ENCODE measurements at regions not wholly inside any gene's neighbourhood (a gene's known extent, or its start where the extent isn't known, plus 50 kb on each side); places are given as distances from the start of the nearest gene placed in this dataset.

GRCh38 chr3:59380146-59380545 is 330.3 kb upstream of the CFAP20DC start:
- Mint-ChIP-seq H3K9me3 (ENCODE audit: low read depth) (no peaks in the 10 kb centered on the region), H3K4me3 (ENCODE audit: low read depth) (no peak overlapping the region), H3K27ac (no peak overlapping the region), H3K27me3 (peaks cover 13% of the 10 kb centered on the region), H3K36me3 (ENCODE audit: insufficient read depth) (no peaks in the 10 kb centered on the region), H3K4me1 (ENCODE audit: low read depth) (no peaks in the 10 kb centered on the region)
- no peak for TF ChIP-seq CTCF (IDR thresholded peaks at IDR 0.05; ENCODE audit: unreplicated experiment)
- no peak for DNase-seq (ENCODE audit: low spot score, unreplicated experiment)

GRCh38 chr3:59374818-59375211 is 325.0 kb upstream of the CFAP20DC start:
- Mint-ChIP-seq H3K36me3 (ENCODE audit: insufficient read depth) (no peaks in the 10 kb centered on the region), H3K4me1 (ENCODE audit: low read depth) (peaks cover 4% of the 10 kb centered on the region), H3K27ac (no peak overlapping the region), H3K9me3 (ENCODE audit: low read depth) (no peaks in the 10 kb centered on the region), H3K27me3 (peaks cover 4% of the 10 kb centered on the region), H3K4me3 (ENCODE audit: low read depth) (no peak overlapping the region)
- DNase-seq (ENCODE audit: low spot score, unreplicated experiment), result no peak
- no peak for TF ChIP-seq CTCF (IDR thresholded peaks at IDR 0.05; ENCODE audit: unreplicated experiment)

GRCh38 chr3:59374091-59374817 is 324.4 kb upstream of the CFAP20DC start:
- peaks cover 2% of the 10 kb centered on the region for H3K27me3 Mint-ChIP-seq
- peaks cover 4% of the 10 kb centered on the region for H3K4me1 Mint-ChIP-seq (ENCODE audit: low read depth)

GRCh38 chr3:59372346-59372745 is 322.5 kb upstream of the CFAP20DC start:
- H3K27me3 Mint-ChIP-seq, result peaks cover 2% of the 10 kb centered on the region
- H3K4me1 Mint-ChIP-seq (ENCODE audit: low read depth), result peaks cover 8% of the 10 kb centered on the region
- H3K4me3 Mint-ChIP-seq (ENCODE audit: low read depth), result no peak overlapping the region
- no peaks in the 10 kb centered on the region for H3K36me3 Mint-ChIP-seq (ENCODE audit: insufficient read depth)
- H3K9me3 Mint-ChIP-seq (ENCODE audit: low read depth), result no peaks in the 10 kb centered on the region
- no peak for TF ChIP-seq CTCF (IDR thresholded peaks at IDR 0.05; ENCODE audit: unreplicated experiment)
- DNase-seq (ENCODE audit: low spot score, unreplicated experiment), result no peak
- H3K27ac Mint-ChIP-seq, result no peak overlapping the region

More at GRCh38 chr3:59374091-59374817, 324.4 kb upstream of the CFAP20DC start:
- H3K4me3 Mint-ChIP-seq (ENCODE audit: low read depth), result no peak overlapping the region
- TF ChIP-seq CTCF (IDR thresholded peaks at IDR 0.05; ENCODE audit: unreplicated experiment), result no peak
- H3K27ac Mint-ChIP-seq, result no peak overlapping the region
- H3K36me3 Mint-ChIP-seq (ENCODE audit: insufficient read depth), result no peaks in the 10 kb centered on the region
- no peaks in the 10 kb centered on the region for H3K9me3 Mint-ChIP-seq (ENCODE audit: low read depth)
- no peak for DNase-seq (ENCODE audit: low spot score, unreplicated experiment)

GRCh38 chr3:59368900-59369675 is 319.3 kb upstream of the CFAP20DC start:
- Mint-ChIP-seq H3K9me3 (ENCODE audit: low read depth) (no peaks in the 10 kb centered on the region), H3K36me3 (ENCODE audit: insufficient read depth) (no peaks in the 10 kb centered on the region), H3K27ac (no peak overlapping the region), H3K4me3 (ENCODE audit: low read depth) (no peak overlapping the region), H3K4me1 (ENCODE audit: low read depth) (peaks cover 8% of the 10 kb centered on the region), H3K27me3 (no peaks in the 10 kb centered on the region)
- no peak for TF ChIP-seq CTCF (IDR thresholded peaks at IDR 0.05; ENCODE audit: unreplicated experiment)
- no peak for DNase-seq (ENCODE audit: low spot score, unreplicated experiment)

All from progenitor cell of endocrine pancreas (in vitro differentiated cells).